Body of pancreas (tissue), 4 donors: ENCODE measurements at regions not wholly inside any gene's neighbourhood (a gene's known extent, or its start where the extent isn't known, plus 50 kb on each side); places are given as distances from the start of the nearest gene placed in this dataset.

ENCODE experiments used
- CTCF ChIP-seq, 7 experiments: fragments of 450-650 bp in 4 of 7; fragments of 200-600 bp in 3 of 7; sonication (generic) in 3 of 7; IDR thresholded peaks; one replicate each; pipeline ENCODE4 v1.5.1; 2016 to 2019; ENCODE audit warnings: antibody characterized with exemption in 7 of 7
- POLR2A ChIP-seq, 3 donors: fragments of 450-650 bp; IDR thresholded peaks; one replicate each; pipeline ENCODE4 v1.6.1; 2016; ENCODE audit warnings: antibody characterized with exemption in 3 of 3, mild to moderate bottlenecking in 2 of 3

GRCh38 chr2:19038071-19039015 lies 320.1 kb downstream of the OSR1 start:
- TF ChIP-seq POLR2A (IDR thresholded peaks at IDR 0.05) = no peak
- no peak for TF ChIP-seq CTCF (IDR thresholded peaks at IDR 0.05)
